MCF 10A (cell line): ENCODE measurements at regions not wholly inside any gene's neighbourhood (a gene's known extent, or its start where the extent isn't known, plus 50 kb on each side); places are given as distances from the start of the nearest gene placed in this dataset.

Experiments used
- BruUV-seq: library from RNA; stranded (reverse); fragments of 400-500 nt; replicated peaks from 2 replicates; lab custom pipeline; 2021; lab: Mats Ljungman, UMichigan
- CTCF ChIA-PET: fragments of 300-600 bp; sonication (Branson Sonifier 250); formaldehyde crosslinking; extraction: SDS; loops from one replicate; lab custom pipeline; 2021; ENCODE audit warnings: antibody characterized with exemption, inconsistent platforms; lab: Yijun Ruan, JAX
- POLR2A ChIA-PET: fragments of 300-600, 350-650 bp; sonication (Branson Sonifier 250); formaldehyde crosslinking; extraction: SDS; loops from one replicate; lab custom pipeline; 2020; ENCODE audit warnings: antibody characterized with exemption, inconsistent platforms; lab: Yijun Ruan, JAX
- DNase-seq: peaks from one replicate; pipeline ENCODE4 v3.0.0-alpha.2; 2018; ENCODE audit not compliant: unreplicated experiment
- H3K27ac Mint-ChIP-seq: one replicate; pipeline ENCODE4 v1.8.0; 2022; ENCODE audit warnings: mild to moderate bottlenecking, low read depth, mixed read lengths; ENCODE audit not compliant: unreplicated experiment
- H3K27me3 Mint-ChIP-seq: one replicate; pipeline ENCODE4 v1.8.0; 2022; ENCODE audit warnings: mixed read lengths; ENCODE audit not compliant: insufficient read depth, unreplicated experiment
- H3K36me3 Mint-ChIP-seq: one replicate; pipeline ENCODE4 v1.8.0; 2022; ENCODE audit warnings: mild to moderate bottlenecking, moderate library complexity, mixed read lengths; ENCODE audit not compliant: insufficient read depth, unreplicated experiment
- H3K4me1 Mint-ChIP-seq: one replicate; pipeline ENCODE4 v1.8.0; 2022; ENCODE audit warnings: mixed read lengths; ENCODE audit not compliant: insufficient read depth, unreplicated experiment
- H3K4me3 Mint-ChIP-seq: one replicate; pipeline ENCODE4 v1.8.0; 2022; ENCODE audit warnings: mild to moderate bottlenecking, moderate library complexity, mixed read lengths; ENCODE audit not compliant: unreplicated experiment
- H3K9me3 Mint-ChIP-seq: one replicate; pipeline ENCODE4 v1.8.0; 2022; ENCODE audit warnings: mixed read lengths; ENCODE audit not compliant: unreplicated experiment
- intact Hi-C: fragments of 100-400 bp; cut with micrococcal nuclease; formaldehyde crosslinking; loops from 2 replicates; pipeline ENCODE4 v1.14.1; 2022
- TF ChIP-seq, protein P1 (sequence below): fragments of 200-600 bp; IDR thresholded peaks from one replicate; pipeline ENCODE4 v1.8.0; 2022; ENCODE audit warnings: antibody characterized with exemption, mild to moderate bottlenecking; ENCODE audit not compliant: unreplicated experiment

DNA sequence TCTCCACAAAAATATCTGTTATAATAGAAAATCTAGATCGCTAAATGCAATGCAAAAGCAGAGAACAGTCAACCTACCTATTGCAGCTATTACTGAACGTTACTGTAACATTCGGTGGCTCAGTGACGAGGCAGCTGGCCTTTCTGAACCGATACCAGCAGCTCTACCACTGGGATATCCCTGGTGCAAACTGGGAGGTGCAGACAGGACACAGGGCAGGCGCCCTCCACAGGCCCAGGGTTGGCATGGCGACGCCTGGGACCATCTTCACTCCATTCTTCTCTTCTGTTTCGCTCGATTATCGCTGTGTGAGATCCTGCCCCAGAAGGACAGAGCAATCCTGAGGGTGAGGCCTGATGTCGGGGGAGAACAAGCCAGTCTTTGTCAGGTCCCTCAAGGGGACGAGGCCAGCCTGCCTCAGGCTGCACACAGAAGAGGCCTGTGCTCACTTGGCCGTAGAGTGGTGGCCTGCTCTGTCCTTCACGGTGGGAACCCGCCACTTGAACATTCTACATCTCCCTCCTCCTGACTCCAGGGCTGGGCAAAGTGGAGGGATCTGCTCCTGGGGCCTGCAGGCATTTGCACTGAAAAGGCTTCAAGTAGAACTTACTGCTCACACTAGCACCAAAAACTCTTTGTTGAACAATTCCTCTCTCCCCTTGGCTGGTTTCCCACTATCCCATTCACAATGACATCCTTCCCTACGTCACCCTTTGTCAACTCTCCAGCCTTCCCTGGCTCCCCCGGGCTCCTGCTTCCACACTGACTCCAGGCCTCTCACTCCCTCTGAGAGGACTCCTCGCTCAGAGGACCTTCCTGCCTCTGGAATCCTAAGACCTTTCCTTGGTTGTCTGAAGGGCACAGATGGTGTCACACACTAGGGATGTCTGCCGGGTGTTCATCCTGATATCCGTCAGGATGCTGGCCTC, 49.7 kb downstream of the CYRIA start:
- ChIA-PET POLR2A (no interaction called here), CTCF (interaction anchor here (0.6 to 7.7 kb wide), 4 partner anchors 111 to 704 kb away, joined by 3 to 263 read pairs (median 86); no protein-coding TSS in a partner anchor)
- Mint-ChIP-seq H3K9me3 (no peaks in the 10 kb centered on the region), H3K4me3 (no peak overlapping the region), H3K27me3 (peaks cover 14% of the 10 kb centered on the region), H3K4me1 (no peaks in the 10 kb centered on the region), H3K36me3 (no peaks in the 10 kb centered on the region), H3K27ac (no peak overlapping the region)
- TF ChIP-seq, protein P1, sequence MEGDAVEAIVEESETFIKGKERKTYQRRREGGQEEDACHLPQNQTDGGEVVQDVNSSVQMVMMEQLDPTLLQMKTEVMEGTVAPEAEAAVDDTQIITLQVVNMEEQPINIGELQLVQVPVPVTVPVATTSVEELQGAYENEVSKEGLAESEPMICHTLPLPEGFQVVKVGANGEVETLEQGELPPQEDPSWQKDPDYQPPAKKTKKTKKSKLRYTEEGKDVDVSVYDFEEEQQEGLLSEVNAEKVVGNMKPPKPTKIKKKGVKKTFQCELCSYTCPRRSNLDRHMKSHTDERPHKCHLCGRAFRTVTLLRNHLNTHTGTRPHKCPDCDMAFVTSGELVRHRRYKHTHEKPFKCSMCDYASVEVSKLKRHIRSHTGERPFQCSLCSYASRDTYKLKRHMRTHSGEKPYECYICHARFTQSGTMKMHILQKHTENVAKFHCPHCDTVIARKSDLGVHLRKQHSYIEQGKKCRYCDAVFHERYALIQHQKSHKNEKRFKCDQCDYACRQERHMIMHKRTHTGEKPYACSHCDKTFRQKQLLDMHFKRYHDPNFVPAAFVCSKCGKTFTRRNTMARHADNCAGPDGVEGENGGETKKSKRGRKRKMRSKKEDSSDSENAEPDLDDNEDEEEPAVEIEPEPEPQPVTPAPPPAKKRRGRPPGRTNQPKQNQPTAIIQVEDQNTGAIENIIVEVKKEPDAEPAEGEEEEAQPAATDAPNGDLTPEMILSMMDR: no peak
- no TSS peak for BruUV-seq
- DNase-seq: no peak
- intact Hi-C loops: loop anchor here (5.0 kb wide), 1 partner anchor 46 kb away; no protein-coding TSS in a partner anchor

DNA sequence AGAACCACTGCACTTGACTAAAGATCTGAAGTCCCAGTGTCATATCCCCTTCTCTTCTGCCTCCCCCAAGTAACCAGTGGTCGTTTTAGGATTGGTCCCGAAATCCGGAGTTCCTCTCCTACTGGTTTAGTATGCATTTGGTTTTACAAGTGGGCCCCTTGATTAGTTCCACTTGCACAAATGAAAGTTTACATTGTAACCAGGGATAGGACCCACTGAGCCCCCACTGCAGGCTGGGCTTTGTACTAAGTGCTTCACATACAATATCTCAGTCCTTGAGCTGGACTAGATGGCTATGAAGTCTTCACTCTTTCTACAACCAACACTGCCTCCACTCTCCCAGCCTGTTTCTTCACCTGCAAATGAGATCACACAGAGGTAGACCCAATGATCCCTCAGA, 50.4 kb downstream of the CYRIA start:
- TF ChIP-seq, protein P1: no peak
- no TSS peak for BruUV-seq
- Mint-ChIP-seq H3K4me1 (no peaks in the 10 kb centered on the region), H3K27ac (no peak overlapping the region), H3K9me3 (no peaks in the 10 kb centered on the region), H3K36me3 (no peaks in the 10 kb centered on the region), H3K4me3 (no peak overlapping the region), H3K27me3 (peaks cover 14% of the 10 kb centered on the region)
- CTCF ChIA-PET: interaction anchor here (0.6 to 5.5 kb wide), 13 partner anchors 9 to 1016 kb away, joined by 3 to 263 read pairs (median 4); partner anchors contain the start of gene MYCN
- intact Hi-C loops: loop anchor here (5.0 kb wide), 1 partner anchor 47 kb away; no protein-coding TSS in a partner anchor
- no peak for DNase-seq
- POLR2A ChIA-PET: interaction anchor here (1.1 to 1.5 kb wide), 2 partner anchors 12 to 141 kb away, joined by 5 to 7 read pairs; no protein-coding TSS in a partner anchor

DNA sequence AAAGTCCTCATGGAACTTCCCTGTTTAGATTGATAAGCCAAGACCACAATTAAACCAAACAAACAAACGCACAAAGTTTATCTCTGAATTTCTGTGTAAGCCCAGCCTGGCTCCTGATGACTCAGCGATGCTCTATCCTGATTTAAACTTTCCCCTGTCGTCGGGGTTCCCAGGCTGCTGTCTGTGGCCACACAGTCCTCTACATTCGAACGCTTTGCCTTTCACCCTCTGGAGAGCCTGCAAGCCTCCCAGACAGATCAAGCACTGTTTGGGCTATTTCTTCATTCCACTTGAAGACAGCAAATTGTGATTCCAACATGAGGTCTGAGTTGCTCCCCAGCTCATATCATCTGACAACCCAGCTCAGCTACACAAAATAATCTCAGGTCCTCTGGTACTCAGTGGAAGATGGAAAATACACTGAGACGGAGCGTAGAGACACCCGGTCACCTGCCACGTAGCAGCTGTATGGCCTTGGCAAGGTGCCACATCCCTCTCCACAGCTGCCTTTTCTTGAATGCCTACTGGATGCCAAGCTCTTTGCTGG, 51.2 kb downstream of the CYRIA start:
- CTCF ChIA-PET: interaction anchor here (0.6 to 5.5 kb wide), 27 partner anchors 9 to 1058 kb away, joined by 3 to 263 read pairs (median 4); partner anchors contain the start of gene MYCN
- no peak overlapping the region for H3K4me3 Mint-ChIP-seq

More for the DNA sequence above, 51.2 kb downstream of the CYRIA start:
- BruUV-seq: no TSS peak
- H3K27ac Mint-ChIP-seq: no peak overlapping the region
- TF ChIP-seq, protein P1: no peak
- no peaks in the 10 kb centered on the region for H3K36me3 Mint-ChIP-seq
- no peaks in the 10 kb centered on the region for H3K9me3 Mint-ChIP-seq
- intact Hi-C loops: no loop called here
- H3K4me1 Mint-ChIP-seq: no peaks in the 10 kb centered on the region
- POLR2A ChIA-PET: interaction anchor here (0.8 to 2.3 kb wide), 5 partner anchors 13 to 610 kb away, joined by 3 to 15 read pairs (median 5); no protein-coding TSS in a partner anchor
- peaks cover 14% of the 10 kb centered on the region for H3K27me3 Mint-ChIP-seq
- DNase-seq: no peak
